ENCODE measurements at regions not wholly inside any gene's neighbourhood (a gene's known extent, or its start where the extent isn't known, plus 50 kb on each side); places are given as distances from the start of the nearest gene placed in this dataset.

GRCh38 chr11:129612447-129612961, 203.1 kb upstream of the TMEM45B start:
- no peaks in the 10 kb centered on the region for H3K27me3 ChIP-seq (ENCODE audit: control insufficient read depth in 1 of 2, insufficient read depth in 2 of 2, low read length in 2 of 2)
- H3K9me3 ChIP-seq (ENCODE audit: low read length): no peaks in the 10 kb centered on the region
- no peaks in the 10 kb centered on the region for H3K4me1 ChIP-seq (ENCODE audit: insufficient read depth, low read length)
- H3K27ac ChIP-seq (ENCODE audit: low read depth, low read length): no peak overlapping the region
- no peak overlapping the region for H3K4me3 ChIP-seq (ENCODE audit: low read depth in 1 of 2, low read length in 2 of 2)
- H3K9ac ChIP-seq (ENCODE audit: low read length): no peak overlapping the region
- H3K36me3 ChIP-seq (ENCODE audit: insufficient read depth, low read length): no peaks in the 10 kb centered on the region

- no peak overlapping the region for H3K27ac ChIP-seq (ENCODE audit: low read depth, low read length)
- H3K27me3 ChIP-seq (ENCODE audit: control insufficient read depth in 1 of 2, insufficient read depth in 2 of 2, low read length in 2 of 2): no peaks in the 10 kb centered on the region
- H3K4me1 ChIP-seq (ENCODE audit: insufficient read depth, low read length): no peaks in the 10 kb centered on the region
- H3K36me3 ChIP-seq (ENCODE audit: insufficient read depth, low read length): no peaks in the 10 kb centered on the region
- no peak overlapping the region for H3K9ac ChIP-seq (ENCODE audit: low read length)
- no peak overlapping the region for H3K4me3 ChIP-seq (ENCODE audit: low read depth in 1 of 2, low read length in 2 of 2)
- H3K9me3 ChIP-seq (ENCODE audit: low read length): no peaks in the 10 kb centered on the region
Observed at GRCh38 chr11:129613071-129613470, 202.6 kb upstream of the TMEM45B start.

GRCh38 chr11:129614256-129614944, 201.2 kb upstream of the TMEM45B start:
- no peak overlapping the region for H3K4me3 ChIP-seq (ENCODE audit: low read depth in 1 of 2, low read length in 2 of 2)
- H3K4me1 ChIP-seq (ENCODE audit: insufficient read depth, low read length): no peaks in the 10 kb centered on the region
- H3K27me3 ChIP-seq (ENCODE audit: control insufficient read depth in 1 of 2, insufficient read depth in 2 of 2, low read length in 2 of 2): no peaks in the 10 kb centered on the region
- no peaks in the 10 kb centered on the region for H3K36me3 ChIP-seq (ENCODE audit: insufficient read depth, low read length)
- no peak overlapping the region for H3K27ac ChIP-seq (ENCODE audit: low read depth, low read length)
- H3K9me3 ChIP-seq (ENCODE audit: low read length): no peaks in the 10 kb centered on the region
- no peak overlapping the region for H3K9ac ChIP-seq (ENCODE audit: low read length)

- no peak overlapping the region for H3K4me3 ChIP-seq (ENCODE audit: low read depth in 1 of 2, low read length in 2 of 2)
- no peaks in the 10 kb centered on the region for H3K36me3 ChIP-seq (ENCODE audit: insufficient read depth, low read length)
- H3K27me3 ChIP-seq (ENCODE audit: control insufficient read depth in 1 of 2, insufficient read depth in 2 of 2, low read length in 2 of 2): no peaks in the 10 kb centered on the region
- no peaks in the 10 kb centered on the region for H3K9me3 ChIP-seq (ENCODE audit: low read length)
- H3K4me1 ChIP-seq (ENCODE audit: insufficient read depth, low read length): no peaks in the 10 kb centered on the region
- H3K9ac ChIP-seq (ENCODE audit: low read length): no peak overlapping the region
- no peak overlapping the region for H3K27ac ChIP-seq (ENCODE audit: low read depth, low read length)
Observed at GRCh38 chr11:129618046-129618569, 197.5 kb upstream of the TMEM45B start.

GRCh38 chr11:129620237-129621104, 195.2 kb upstream of the TMEM45B start:
- Histone ChIP-seq H3K4me3 (ENCODE audit: low read depth in 1 of 2, low read length in 2 of 2) (no peak overlapping the region), H3K27ac (ENCODE audit: low read depth, low read length) (no peak overlapping the region), H3K4me1 (ENCODE audit: insufficient read depth, low read length) (no peaks in the 10 kb centered on the region), H3K36me3 (ENCODE audit: insufficient read depth, low read length) (no peaks in the 10 kb centered on the region), H3K9ac (ENCODE audit: low read length) (no peak overlapping the region), H3K27me3 (ENCODE audit: control insufficient read depth in 1 of 2, insufficient read depth in 2 of 2, low read length in 2 of 2) (no peaks in the 10 kb centered on the region), H3K9me3 (ENCODE audit: low read length) (no peaks in the 10 kb centered on the region)

GRCh38 chr11:129625930-129626329, 189.7 kb upstream of the TMEM45B start:
- Histone ChIP-seq H3K36me3 (ENCODE audit: insufficient read depth, low read length) (no peaks in the 10 kb centered on the region), H3K4me1 (ENCODE audit: insufficient read depth, low read length) (no peaks in the 10 kb centered on the region), H3K27ac (ENCODE audit: low read depth, low read length) (no peak overlapping the region), H3K9me3 (ENCODE audit: low read length) (no peaks in the 10 kb centered on the region), H3K4me3 (ENCODE audit: low read depth in 1 of 2, low read length in 2 of 2) (no peak overlapping the region), H3K9ac (ENCODE audit: low read length) (no peak overlapping the region), H3K27me3 (ENCODE audit: control insufficient read depth in 1 of 2, insufficient read depth in 2 of 2, low read length in 2 of 2) (no peaks in the 10 kb centered on the region)

GRCh38 chr11:129631201-129631600, 184.4 kb upstream of the TMEM45B start:
- H3K9ac ChIP-seq (ENCODE audit: low read length): no peak overlapping the region
- H3K27ac ChIP-seq (ENCODE audit: low read depth, low read length): no peak overlapping the region
- no peak overlapping the region for H3K4me3 ChIP-seq (ENCODE audit: low read depth in 1 of 2, low read length in 2 of 2)
- no peaks in the 10 kb centered on the region for H3K4me1 ChIP-seq (ENCODE audit: insufficient read depth, low read length)
- H3K36me3 ChIP-seq (ENCODE audit: insufficient read depth, low read length): no peaks in the 10 kb centered on the region
- H3K9me3 ChIP-seq (ENCODE audit: low read length): no peaks in the 10 kb centered on the region
- H3K27me3 ChIP-seq (ENCODE audit: control insufficient read depth in 1 of 2, insufficient read depth in 2 of 2, low read length in 2 of 2): no peaks in the 10 kb centered on the region

GRCh38 chr11:129636926-129637325, 178.7 kb upstream of the TMEM45B start:
- H3K27ac ChIP-seq (ENCODE audit: low read depth, low read length): no peak overlapping the region
- no peak overlapping the region for H3K9ac ChIP-seq (ENCODE audit: low read length)
- no peaks in the 10 kb centered on the region for H3K36me3 ChIP-seq (ENCODE audit: insufficient read depth, low read length)
- no peaks in the 10 kb centered on the region for H3K4me1 ChIP-seq (ENCODE audit: insufficient read depth, low read length)
- no peaks in the 10 kb centered on the region for H3K27me3 ChIP-seq (ENCODE audit: control insufficient read depth in 1 of 2, insufficient read depth in 2 of 2, low read length in 2 of 2)
- H3K4me3 ChIP-seq (ENCODE audit: low read depth in 1 of 2, low read length in 2 of 2): no peak overlapping the region
- H3K9me3 ChIP-seq (ENCODE audit: low read length): no peaks in the 10 kb centered on the region

GRCh38 chr11:129637473-129637872, 178.2 kb upstream of the TMEM45B start:
- no peak overlapping the region for H3K27ac ChIP-seq (ENCODE audit: low read depth, low read length)
- no peak overlapping the region for H3K9ac ChIP-seq (ENCODE audit: low read length)
- H3K9me3 ChIP-seq (ENCODE audit: low read length): no peaks in the 10 kb centered on the region
- H3K4me3 ChIP-seq (ENCODE audit: low read depth in 1 of 2, low read length in 2 of 2): no peak overlapping the region
- H3K36me3 ChIP-seq (ENCODE audit: insufficient read depth, low read length): no peaks in the 10 kb centered on the region
- H3K27me3 ChIP-seq (ENCODE audit: control insufficient read depth in 1 of 2, insufficient read depth in 2 of 2, low read length in 2 of 2): no peaks in the 10 kb centered on the region
- H3K4me1 ChIP-seq (ENCODE audit: insufficient read depth, low read length): no peaks in the 10 kb centered on the region

- H3K27ac ChIP-seq (ENCODE audit: low read depth, low read length): no peak overlapping the region
- no peaks in the 10 kb centered on the region for H3K4me1 ChIP-seq (ENCODE audit: insufficient read depth, low read length)
- H3K36me3 ChIP-seq (ENCODE audit: insufficient read depth, low read length): no peaks in the 10 kb centered on the region
- no peak overlapping the region for H3K9ac ChIP-seq (ENCODE audit: low read length)
- no peaks in the 10 kb centered on the region for H3K9me3 ChIP-seq (ENCODE audit: low read length)
- no peak overlapping the region for H3K4me3 ChIP-seq (ENCODE audit: low read depth in 1 of 2, low read length in 2 of 2)
- no peaks in the 10 kb centered on the region for H3K27me3 ChIP-seq (ENCODE audit: control insufficient read depth in 1 of 2, insufficient read depth in 2 of 2, low read length in 2 of 2)
Observed at GRCh38 chr11:129637983-129638776, 177.5 kb upstream of the TMEM45B start.

GRCh38 chr11:129639300-129639699, 176.3 kb upstream of the TMEM45B start:
- no peaks in the 10 kb centered on the region for H3K36me3 ChIP-seq (ENCODE audit: insufficient read depth, low read length)
- no peak overlapping the region for H3K4me3 ChIP-seq (ENCODE audit: low read depth in 1 of 2, low read length in 2 of 2)
- no peak overlapping the region for H3K9ac ChIP-seq (ENCODE audit: low read length)
- no peaks in the 10 kb centered on the region for H3K27me3 ChIP-seq (ENCODE audit: control insufficient read depth in 1 of 2, insufficient read depth in 2 of 2, low read length in 2 of 2)
- H3K4me1 ChIP-seq (ENCODE audit: insufficient read depth, low read length): no peaks in the 10 kb centered on the region
- H3K9me3 ChIP-seq (ENCODE audit: low read length): no peaks in the 10 kb centered on the region
- H3K27ac ChIP-seq (ENCODE audit: low read depth, low read length): no peak overlapping the region

Measured in muscle layer of colon (tissue), 2 donors.